Activated CD4-positive, alpha-beta memory T cell treated with anti-CD3 and anti-CD28 coated beads, Interleukin-2, amount 10 ng/mL, durations not matched to agents 7 days and 5 days (primary cell): ENCODE measurements at regions not wholly inside any gene's neighbourhood (a gene's known extent, or its start where the extent isn't known, plus 50 kb on each side); places are given as distances from the start of the nearest gene placed in this dataset.
"Not testable (repeated sequence)": the region's sequence is repeated elsewhere in the genome, so short reads cannot be mapped to it uniquely, and the experiment has no call there.

Experiments
- CTCF ChIA-PET: fragments of 350-600 bp; sonication (Branson Sonifier 250); formaldehyde crosslinking; loops from one replicate; lab custom pipeline; 2021; ENCODE audit warnings: antibody characterized with exemption, inconsistent platforms; lab: Charles Lee
- POLR2A ChIA-PET: fragments of 350-600 bp; sonication (Branson Sonifier 250); formaldehyde crosslinking; loops from one replicate; lab custom pipeline; 2021; ENCODE audit warnings: antibody characterized with exemption; lab: Charles Lee
- DNase-seq: peaks from one replicate; pipeline ENCODE4 v3.0.0-alpha.2; 2020
- H3K27ac Mint-ChIP-seq: one replicate; pipeline ENCODE4 v1.8.0; 2021; ENCODE audit warnings: mild to moderate bottlenecking, mixed read lengths
- H3K27me3 Mint-ChIP-seq: one replicate; pipeline ENCODE4 v1.8.0; 2021; ENCODE audit warnings: mixed read lengths
- H3K36me3 Mint-ChIP-seq: one replicate; pipeline ENCODE4 v1.8.0; 2021; ENCODE audit warnings: low read depth, mixed read lengths
- H3K4me1 Mint-ChIP-seq: one replicate; pipeline ENCODE4 v1.8.0; 2021; ENCODE audit warnings: mixed read lengths
- H3K4me3 Mint-ChIP-seq: one replicate; pipeline ENCODE4 v1.8.0; 2021; ENCODE audit warnings: mild to moderate bottlenecking, mixed read lengths
- H3K9me3 Mint-ChIP-seq: one replicate; pipeline ENCODE4 v1.8.0; 2021; ENCODE audit warnings: mixed read lengths

- H3K36me3 Mint-ChIP-seq = no peaks in the 10 kb centered on the region
- POLR2A ChIA-PET = no interaction called here
Observed at GRCh38 chr3:159390656-159391212, 588.9 kb downstream of the MFSD1 start.

GRCh38 chr3:159397683-159398082 is 591.0 kb upstream of the IL12A start:
- H3K9me3 Mint-ChIP-seq, H3K27ac Mint-ChIP-seq, H3K4me1 Mint-ChIP-seq, POLR2A ChIA-PET, H3K36me3 Mint-ChIP-seq, H3K27me3 Mint-ChIP-seq, H3K4me3 Mint-ChIP-seq, DNase-seq, CTCF ChIA-PET: not testable (repeated sequence)

More at GRCh38 chr3:159390656-159391212, 588.9 kb downstream of the MFSD1 start:
- Mint-ChIP-seq H3K4me1 (no peaks in the 10 kb centered on the region), H3K27ac (no peak overlapping the region), H3K9me3 (peaks cover 1% of the 10 kb centered on the region), H3K4me3 (no peak overlapping the region), H3K27me3 (no peaks in the 10 kb centered on the region)
- CTCF ChIA-PET = no interaction called here
- DNase-seq = no peak

DNA sequence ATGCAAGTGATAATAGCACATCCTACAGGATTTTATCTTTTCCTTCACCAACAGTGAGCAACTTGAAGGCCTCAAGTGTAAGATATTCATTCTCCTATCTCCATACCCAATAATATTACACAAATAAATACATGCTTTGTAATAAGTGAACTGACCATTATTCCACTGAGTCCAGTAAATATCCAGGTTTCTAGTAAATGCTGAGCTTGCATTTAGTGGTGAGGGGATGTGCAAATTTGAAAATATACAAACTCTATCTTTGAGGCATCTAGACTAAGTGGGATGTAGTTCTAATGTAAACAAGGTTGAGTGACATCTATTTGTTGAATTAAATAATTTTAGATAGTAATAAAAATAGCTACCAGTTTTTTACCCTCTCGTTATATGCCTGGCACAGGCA is 587.6 kb upstream of the IL12A start:
- H3K27me3 Mint-ChIP-seq = no peaks in the 10 kb centered on the region
- POLR2A ChIA-PET = no interaction called here
- DNase-seq = no peak

GRCh38 chr3:159409711-159410110 is 578.9 kb upstream of the IL12A start:
- H3K27ac Mint-ChIP-seq, H3K4me1 Mint-ChIP-seq, H3K4me3 Mint-ChIP-seq, DNase-seq, POLR2A ChIA-PET, H3K36me3 Mint-ChIP-seq, CTCF ChIA-PET, H3K27me3 Mint-ChIP-seq: not testable (repeated sequence)
- peaks cover 21% of the 10 kb centered on the region for H3K9me3 Mint-ChIP-seq

More for the DNA sequence above, 587.6 kb upstream of the IL12A start:
- Mint-ChIP-seq H3K27ac (no peak overlapping the region), H3K4me1 (no peaks in the 10 kb centered on the region), H3K36me3 (no peaks in the 10 kb centered on the region), H3K4me3 (no peak overlapping the region), H3K9me3 (peaks cover 14% of the 10 kb centered on the region)
- CTCF ChIA-PET = no interaction called here

GRCh38 chr3:159413319-159413718 is 575.3 kb upstream of the IL12A start:
- POLR2A ChIA-PET = no interaction called here
- Mint-ChIP-seq H3K36me3 (no peaks in the 10 kb centered on the region), H3K27ac (no peak overlapping the region)

DNA sequence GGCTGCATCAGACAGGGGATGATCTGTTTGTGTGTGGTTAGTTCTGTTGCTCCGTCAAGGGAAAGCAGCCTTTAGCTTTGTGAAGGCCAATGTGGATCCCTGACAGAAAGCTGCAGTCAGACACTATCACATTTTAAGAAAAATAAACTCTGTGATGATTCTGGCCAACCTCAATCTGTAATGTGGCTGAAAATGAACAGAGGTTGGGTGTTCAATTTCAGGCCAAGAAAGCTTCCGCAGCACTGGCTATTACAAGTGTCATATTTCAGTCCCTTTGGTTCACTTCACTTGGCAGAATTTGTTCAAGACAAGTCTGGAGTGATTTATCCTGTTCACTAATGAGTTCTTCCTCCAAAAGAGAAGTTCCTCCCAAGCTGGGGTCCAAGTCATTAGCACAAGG is 571.8 kb upstream of the IL12A start:
- Mint-ChIP-seq H3K27ac (no peak overlapping the region), H3K9me3 (peaks cover 4% of the 10 kb centered on the region), H3K36me3 (no peaks in the 10 kb centered on the region), H3K27me3 (no peaks in the 10 kb centered on the region), H3K4me1 (no peaks in the 10 kb centered on the region), H3K4me3 (no peak overlapping the region)
- CTCF ChIA-PET = no interaction called here
- POLR2A ChIA-PET = no interaction called here
- no peak for DNase-seq

More at GRCh38 chr3:159413319-159413718, 575.3 kb upstream of the IL12A start:
- Mint-ChIP-seq H3K4me1 (no peaks in the 10 kb centered on the region), H3K4me3 (no peak overlapping the region), H3K27me3 (no peaks in the 10 kb centered on the region), H3K9me3 (peaks cover 15% of the 10 kb centered on the region)
- DNase-seq = no peak
- CTCF ChIA-PET = no interaction called here

DNA sequence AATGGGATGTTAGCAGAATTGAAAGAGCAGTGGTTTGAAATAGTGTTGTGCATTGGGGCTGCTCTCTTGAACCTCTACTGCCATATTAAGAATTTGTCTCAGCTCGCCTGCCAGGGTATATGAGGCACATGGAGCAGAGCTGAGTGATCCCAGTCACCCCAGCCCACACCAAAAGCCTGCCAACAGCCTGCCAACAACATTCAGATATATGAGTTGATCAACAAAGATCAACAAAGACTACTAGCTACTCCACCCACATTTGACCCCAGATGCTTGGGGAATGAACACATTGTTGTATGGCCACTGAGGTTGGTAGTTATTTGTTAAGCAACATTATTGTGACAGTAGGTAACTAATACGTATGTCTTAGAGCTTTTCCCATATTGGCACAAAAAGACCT is 570.9 kb upstream of the IL12A start:
- Mint-ChIP-seq H3K4me1 (no peaks in the 10 kb centered on the region), H3K27ac (no peak overlapping the region), H3K4me3 (no peak overlapping the region), H3K36me3 (no peaks in the 10 kb centered on the region), H3K27me3 (no peaks in the 10 kb centered on the region), H3K9me3 (peaks cover 4% of the 10 kb centered on the region)
- no peak for DNase-seq
- ChIA-PET POLR2A (no interaction called here), CTCF (no interaction called here)

- H3K27me3 Mint-ChIP-seq = no peaks in the 10 kb centered on the region
- H3K4me1 Mint-ChIP-seq = no peaks in the 10 kb centered on the region
- H3K27ac Mint-ChIP-seq = no peak overlapping the region
- ChIA-PET CTCF (no interaction called here), POLR2A (no interaction called here)
- H3K36me3 Mint-ChIP-seq = no peaks in the 10 kb centered on the region
- peaks cover 4% of the 10 kb centered on the region for H3K9me3 Mint-ChIP-seq
- no peak for DNase-seq
- no peak overlapping the region for H3K4me3 Mint-ChIP-seq
Observed at GRCh38 chr3:159418571-159419526, 569.8 kb upstream of the IL12A start.

GRCh38 chr3:159429702-159430101 is 558.9 kb upstream of the IL12A start:
- Mint-ChIP-seq H3K27me3 (no peaks in the 10 kb centered on the region), H3K36me3 (no peaks in the 10 kb centered on the region), H3K9me3 (no peaks in the 10 kb centered on the region), H3K4me3 (no peak overlapping the region), H3K27ac (no peak overlapping the region), H3K4me1 (no peaks in the 10 kb centered on the region)
- DNase-seq = no peak
- CTCF ChIA-PET = no interaction called here
- POLR2A ChIA-PET = no interaction called here

GRCh38 chr3:159432682-159433340 is 555.8 kb upstream of the IL12A start:
- no peak overlapping the region for H3K4me3 Mint-ChIP-seq
- no peak for DNase-seq
- POLR2A ChIA-PET = no interaction called here
- no peak overlapping the region for H3K27ac Mint-ChIP-seq
- H3K36me3 Mint-ChIP-seq = no peaks in the 10 kb centered on the region
- CTCF ChIA-PET = no interaction called here
- H3K4me1 Mint-ChIP-seq = no peaks in the 10 kb centered on the region
- no peaks in the 10 kb centered on the region for H3K27me3 Mint-ChIP-seq
- no peaks in the 10 kb centered on the region for H3K9me3 Mint-ChIP-seq

DNA sequence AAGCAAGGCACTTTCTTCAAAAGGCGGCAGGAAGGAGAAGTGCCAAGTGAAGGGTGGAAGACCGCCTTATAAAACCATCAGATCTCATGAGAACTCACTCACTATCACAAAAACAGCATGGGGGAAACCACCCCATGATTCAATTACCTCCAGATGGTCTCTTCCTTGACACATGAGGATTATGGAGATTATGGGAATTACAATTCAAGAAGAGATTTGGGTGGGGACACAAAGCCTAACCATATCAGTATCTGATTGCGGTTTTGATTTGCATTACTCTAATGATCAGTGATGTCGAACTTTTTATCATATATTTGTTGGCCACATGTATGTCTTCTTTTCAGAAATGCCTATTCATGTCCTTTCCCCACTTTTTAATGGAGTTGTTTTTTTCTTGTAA is 549.3 kb upstream of the IL12A start:
- Mint-ChIP-seq H3K4me1 (no peaks in the 10 kb centered on the region), H3K27ac (no peak overlapping the region), H3K27me3 (no peaks in the 10 kb centered on the region), H3K36me3 (no peaks in the 10 kb centered on the region), H3K4me3 (no peak overlapping the region), H3K9me3 (peaks cover 2% of the 10 kb centered on the region)
- POLR2A ChIA-PET = no interaction called here
- CTCF ChIA-PET = no interaction called here
- DNase-seq = no peak

- CTCF ChIA-PET = no interaction called here
Observed at GRCh38 chr3:159441279-159441678, 547.4 kb upstream of the IL12A start.

DNA sequence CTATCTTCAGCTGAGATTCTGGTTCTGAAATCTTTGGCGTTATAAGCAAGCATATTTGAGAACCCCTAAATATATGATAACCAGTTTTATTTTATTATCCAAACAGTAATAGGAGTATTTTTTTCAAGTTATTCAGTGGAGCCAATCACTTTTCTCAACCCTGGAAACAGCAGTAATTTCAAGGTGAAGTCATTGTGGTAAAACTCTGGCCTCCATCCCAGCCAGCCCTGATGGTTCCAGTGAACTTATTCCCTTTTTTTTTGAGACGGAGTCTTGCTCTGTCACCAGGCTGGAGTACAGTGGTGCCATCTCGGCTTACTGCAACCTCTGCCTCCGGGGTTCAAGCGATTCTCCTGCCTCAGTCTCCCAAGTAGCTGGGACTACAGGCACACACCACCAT is 545.4 kb upstream of the IL12A start:
- no peak overlapping the region for H3K27ac Mint-ChIP-seq
- H3K4me3 Mint-ChIP-seq = no peak overlapping the region
- no peaks in the 10 kb centered on the region for H3K36me3 Mint-ChIP-seq
- POLR2A ChIA-PET = no interaction called here
- peaks cover 2% of the 10 kb centered on the region for H3K9me3 Mint-ChIP-seq
- no peaks in the 10 kb centered on the region for H3K4me1 Mint-ChIP-seq
- CTCF ChIA-PET = no interaction called here
- no peaks in the 10 kb centered on the region for H3K27me3 Mint-ChIP-seq
- no peak for DNase-seq

More at GRCh38 chr3:159441279-159441678, 547.4 kb upstream of the IL12A start:
- no peak for DNase-seq
- POLR2A ChIA-PET = no interaction called here
- H3K4me1 Mint-ChIP-seq = no peaks in the 10 kb centered on the region
- peaks cover 2% of the 10 kb centered on the region for H3K9me3 Mint-ChIP-seq
- H3K27me3 Mint-ChIP-seq = no peaks in the 10 kb centered on the region
- H3K36me3 Mint-ChIP-seq = no peaks in the 10 kb centered on the region
- no peak overlapping the region for H3K4me3 Mint-ChIP-seq
- no peak overlapping the region for H3K27ac Mint-ChIP-seq
